Astrocyte (in vitro differentiated cells and primary cell): ENCODE measurements at regions not wholly inside any gene's neighbourhood (a gene's known extent, or its start where the extent isn't known, plus 50 kb on each side); places are given as distances from the start of the nearest gene placed in this dataset.

ENCODE experiments used
- DNase-seq: peaks from one replicate; pipeline ENCODE4 v3.0.0-alpha.2; 2010; ENCODE audit warnings: low read depth
- FAIRE-seq: peaks from 2 replicates; lab custom pipeline; 2011; peaks lifted over from hg19 to GRCh38; lab: Jason Lieb, UNC
- H2AFZ ChIP-seq: 2 replicates; pipeline ENCODE4 v1.6.0; 2012; ENCODE audit warnings: low read depth, low read length, inconsistent platforms
- H3K27ac ChIP-seq: 2 replicates; pipeline ENCODE4 v1.5.1; 2011; ENCODE audit warnings: low read depth, low read length, inconsistent platforms
- H3K27me3 ChIP-seq: 2 replicates; pipeline ENCODE4 v1.6.0; 2011; ENCODE audit warnings: low read length, inconsistent platforms; ENCODE audit not compliant: insufficient read depth
- H3K36me3 ChIP-seq: 2 replicates; pipeline ENCODE4 v1.5.1; 2011; ENCODE audit warnings: low read length, inconsistent platforms; ENCODE audit not compliant: insufficient read depth
- H3K4me1 ChIP-seq: 2 replicates; pipeline ENCODE4 v1.5.1; 2011; ENCODE audit warnings: low read length, inconsistent platforms; ENCODE audit not compliant: insufficient read depth
- H3K4me2 ChIP-seq: 2 replicates; pipeline ENCODE4 v1.6.0; 2012; ENCODE audit warnings: low read length, inconsistent platforms
- H3K4me3 ChIP-seq: 2 replicates; pipeline ENCODE4 v1.5.1; 2011; ENCODE audit warnings: low read depth, mild to moderate bottlenecking, low read length, inconsistent platforms; ENCODE audit not compliant: insufficient read depth
- H3K79me2 ChIP-seq: 2 replicates; pipeline ENCODE4 v1.6.0; 2012; ENCODE audit warnings: mild to moderate bottlenecking, low read length, inconsistent platforms; ENCODE audit not compliant: insufficient read depth
- H3K9ac ChIP-seq: 2 replicates; pipeline ENCODE4 v1.6.0; 2012; ENCODE audit warnings: mild to moderate bottlenecking, low read length, inconsistent platforms
- H3K9me3 ChIP-seq: 2 replicates; pipeline ENCODE4 v1.5.1; 2012; ENCODE audit warnings: low read depth, mild to moderate bottlenecking, low read length, inconsistent platforms; ENCODE audit not compliant: insufficient read depth
- H4K20me1 ChIP-seq: 2 replicates; pipeline ENCODE4 v1.6.0; 2012; ENCODE audit warnings: low read length, inconsistent platforms; ENCODE audit not compliant: insufficient read depth
- H3K27ac Mint-ChIP-seq: one replicate; pipeline ENCODE4 v1.8.0; 2021; ENCODE audit warnings: mild to moderate bottlenecking, mixed read lengths; ENCODE audit not compliant: unreplicated experiment
- H3K27me3 Mint-ChIP-seq: one replicate; pipeline ENCODE4 v1.8.0; 2021; ENCODE audit warnings: low read depth, mixed read lengths; ENCODE audit not compliant: unreplicated experiment
- H3K36me3 Mint-ChIP-seq: one replicate; pipeline ENCODE4 v1.8.0; 2021; ENCODE audit warnings: low read depth, mixed read lengths; ENCODE audit not compliant: unreplicated experiment
- H3K4me1 Mint-ChIP-seq: one replicate; pipeline ENCODE4 v1.8.0; 2021; ENCODE audit warnings: low read depth, mixed read lengths; ENCODE audit not compliant: unreplicated experiment
- H3K4me3 Mint-ChIP-seq: one replicate; pipeline ENCODE4 v1.8.0; 2021; ENCODE audit warnings: mild to moderate bottlenecking, moderate library complexity, mixed read lengths; ENCODE audit not compliant: unreplicated experiment
- H3K9me3 Mint-ChIP-seq: one replicate; pipeline ENCODE4 v1.8.0; 2021; ENCODE audit warnings: mild to moderate bottlenecking, mixed read lengths; ENCODE audit not compliant: unreplicated experiment
- EZH2 ChIP-seq: IDR thresholded peaks from 2 replicates; pipeline ENCODE4 v1.6.1; 2012; ENCODE audit warnings: mild to moderate bottlenecking, low read length, inconsistent platforms; ENCODE audit not compliant: insufficient read depth
- TF ChIP-seq, protein P1 (sequence below): IDR thresholded peaks from 2 replicates; pipeline ENCODE4 v1.5.1; 2011; ENCODE audit warnings: low read depth, mild to moderate bottlenecking, inconsistent platforms, low read length, moderate library complexity; ENCODE audit not compliant: insufficient read depth

DNA sequence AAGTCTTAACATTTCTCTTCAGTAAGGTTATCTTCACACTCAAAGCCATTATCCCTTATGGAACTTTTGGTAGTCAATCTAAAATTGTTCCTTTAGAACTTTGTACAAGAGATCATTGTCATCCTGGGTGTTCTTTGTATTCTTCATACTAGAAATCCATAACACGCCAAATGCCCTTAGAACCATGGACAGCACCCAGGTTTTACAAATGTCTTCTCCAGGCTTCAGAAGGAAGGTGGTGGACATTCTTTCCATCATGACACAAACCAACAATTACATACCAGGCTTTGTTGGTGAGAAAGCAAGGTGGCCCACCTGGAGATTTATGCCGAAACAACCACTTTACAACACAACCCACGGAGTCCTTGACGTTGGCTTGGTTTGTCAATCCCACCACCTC, 365.6 kb upstream of the TBX3 start:
- Mint-ChIP-seq H3K9me3 (no peaks in the 10 kb centered on the region), H3K4me3 (no peak overlapping the region), H3K36me3 (no peaks in the 10 kb centered on the region), H3K27ac (no peak overlapping the region), H3K27me3 (peaks cover 6% of the 10 kb centered on the region), H3K4me1 (no peaks in the 10 kb centered on the region)
- TF ChIP-seq EZH2 = no peak
- Histone ChIP-seq H4K20me1 (no peaks in the 10 kb centered on the region), H3K27ac (no peak overlapping the region), H3K4me1 (no peaks in the 10 kb centered on the region), H3K27me3 (no peaks in the 10 kb centered on the region), H3K4me2 (no peak overlapping the region), H2AFZ (no peak overlapping the region), H3K36me3 (no peaks in the 10 kb centered on the region), H3K9ac (no peak overlapping the region), H3K4me3 (no peak overlapping the region), H3K79me2 (no peaks in the 10 kb centered on the region), H3K9me3 (no peaks in the 10 kb centered on the region)
- no peak for DNase-seq
- FAIRE-seq = no peak

GRCh38 chr12:115046805-115047204, 362.8 kb upstream of the TBX3 start:
- H3K27ac ChIP-seq = no peak overlapping the region
- H3K79me2 ChIP-seq = no peaks in the 10 kb centered on the region
- no peak for DNase-seq
- H3K4me1 Mint-ChIP-seq = no peaks in the 10 kb centered on the region
- no peaks in the 10 kb centered on the region for H3K36me3 Mint-ChIP-seq
- H3K4me2 ChIP-seq = no peak overlapping the region
- no peaks in the 10 kb centered on the region for H3K9me3 ChIP-seq
- H3K4me3 ChIP-seq = no peak overlapping the region
- peaks cover 6% of the 10 kb centered on the region for H3K27me3 Mint-ChIP-seq
- H3K4me1 ChIP-seq = no peaks in the 10 kb centered on the region
- no peaks in the 10 kb centered on the region for H4K20me1 ChIP-seq
- no peak for FAIRE-seq
- H3K9me3 Mint-ChIP-seq = peaks cover 4% of the 10 kb centered on the region
- no peaks in the 10 kb centered on the region for H3K36me3 ChIP-seq
- TF ChIP-seq EZH2 = no peak
- TF ChIP-seq, protein P1, sequence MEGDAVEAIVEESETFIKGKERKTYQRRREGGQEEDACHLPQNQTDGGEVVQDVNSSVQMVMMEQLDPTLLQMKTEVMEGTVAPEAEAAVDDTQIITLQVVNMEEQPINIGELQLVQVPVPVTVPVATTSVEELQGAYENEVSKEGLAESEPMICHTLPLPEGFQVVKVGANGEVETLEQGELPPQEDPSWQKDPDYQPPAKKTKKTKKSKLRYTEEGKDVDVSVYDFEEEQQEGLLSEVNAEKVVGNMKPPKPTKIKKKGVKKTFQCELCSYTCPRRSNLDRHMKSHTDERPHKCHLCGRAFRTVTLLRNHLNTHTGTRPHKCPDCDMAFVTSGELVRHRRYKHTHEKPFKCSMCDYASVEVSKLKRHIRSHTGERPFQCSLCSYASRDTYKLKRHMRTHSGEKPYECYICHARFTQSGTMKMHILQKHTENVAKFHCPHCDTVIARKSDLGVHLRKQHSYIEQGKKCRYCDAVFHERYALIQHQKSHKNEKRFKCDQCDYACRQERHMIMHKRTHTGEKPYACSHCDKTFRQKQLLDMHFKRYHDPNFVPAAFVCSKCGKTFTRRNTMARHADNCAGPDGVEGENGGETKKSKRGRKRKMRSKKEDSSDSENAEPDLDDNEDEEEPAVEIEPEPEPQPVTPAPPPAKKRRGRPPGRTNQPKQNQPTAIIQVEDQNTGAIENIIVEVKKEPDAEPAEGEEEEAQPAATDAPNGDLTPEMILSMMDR = no peak
- no peak overlapping the region for H2AFZ ChIP-seq
- no peak overlapping the region for H3K27ac Mint-ChIP-seq
- H3K4me3 Mint-ChIP-seq = no peak overlapping the region
- H3K27me3 ChIP-seq = no peaks in the 10 kb centered on the region
- no peak overlapping the region for H3K9ac ChIP-seq

DNA sequence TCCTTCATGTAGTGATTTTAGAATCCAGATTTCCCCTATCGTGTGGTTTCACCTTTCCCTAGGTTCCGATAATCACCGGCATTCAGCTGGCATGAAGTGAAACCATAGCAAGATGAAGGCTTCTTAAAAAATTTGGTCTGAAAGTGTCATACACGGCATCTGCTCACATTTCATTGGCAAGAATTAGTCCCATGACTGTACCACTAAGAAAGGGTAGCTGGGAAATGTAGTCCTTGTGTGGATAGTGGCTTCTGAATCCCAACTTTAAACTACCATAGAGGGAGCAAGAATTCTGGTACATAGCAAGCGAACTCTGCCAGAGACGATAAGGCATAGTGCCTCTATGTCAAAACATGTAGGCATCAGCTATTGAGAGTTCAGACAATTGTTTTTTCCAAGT, 360.1 kb upstream of the TBX3 start:
- no peak for FAIRE-seq
- Histone ChIP-seq H4K20me1 (no peaks in the 10 kb centered on the region), H3K9me3 (no peaks in the 10 kb centered on the region), H3K9ac (no peak overlapping the region), H3K4me1 (no peaks in the 10 kb centered on the region), H3K79me2 (no peaks in the 10 kb centered on the region), H3K27ac (no peak overlapping the region), H3K27me3 (no peaks in the 10 kb centered on the region), H3K4me3 (no peak overlapping the region), H3K4me2 (no peak overlapping the region), H3K36me3 (no peaks in the 10 kb centered on the region), H2AFZ (no peak overlapping the region)
- no peak overlapping the region for H3K27ac Mint-ChIP-seq
- H3K4me1 Mint-ChIP-seq = no peaks in the 10 kb centered on the region
- H3K9me3 Mint-ChIP-seq = peaks cover 6% of the 10 kb centered on the region
- TF ChIP-seq EZH2 = no peak
- TF ChIP-seq, protein P1 = no peak
- DNase-seq = no peak
- peaks cover 4% of the 10 kb centered on the region for H3K27me3 Mint-ChIP-seq
- H3K36me3 Mint-ChIP-seq = no peaks in the 10 kb centered on the region
- no peak overlapping the region for H3K4me3 Mint-ChIP-seq
